H4 (cell line): ENCODE measurements at regions not wholly inside any gene's neighbourhood (a gene's known extent, or its start where the extent isn't known, plus 50 kb on each side); places are given as distances from the start of the nearest gene placed in this dataset.
"Not testable (repeated sequence)": the region's sequence is repeated elsewhere in the genome, so short reads cannot be mapped to it uniquely, and the experiment has no call there.

Experiments
- DNase-seq: peaks from one replicate; pipeline ENCODE4 v3.0.0-alpha.2; 2015; ENCODE audit warnings: low spot score

- DNase-seq = no peak
Observed at GRCh38 chr4:61004651-61005170, 195.4 kb upstream of the ADGRL3 start.

- no peak for DNase-seq
Observed at GRCh38 chr4:61011051-61011450, 189.1 kb upstream of the ADGRL3 start.

- DNase-seq = not testable (repeated sequence)
Observed at GRCh38 chr4:61011936-61012335, 188.2 kb upstream of the ADGRL3 start.

DNA sequence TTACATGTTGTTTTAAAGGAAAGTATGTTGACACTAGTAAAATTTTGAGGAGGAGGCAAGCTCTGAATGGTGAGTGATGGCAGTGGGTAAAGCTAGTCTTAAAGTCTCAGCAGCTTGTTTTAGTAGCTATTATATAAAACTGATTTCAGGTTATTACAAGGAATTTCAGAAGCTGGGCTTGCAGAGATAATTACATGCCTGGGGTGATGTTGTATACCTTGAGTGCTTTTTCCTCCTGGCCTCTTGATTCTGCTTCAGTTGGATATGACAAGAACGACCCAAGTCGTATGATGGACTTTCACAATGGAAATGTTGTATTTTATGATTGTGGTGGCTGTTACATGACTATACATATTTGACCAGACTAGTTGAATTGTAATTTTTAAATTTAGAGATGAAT, 175.5 kb upstream of the ADGRL3 start:
- no peak for DNase-seq

GRCh38 chr4:61027939-61028338, 172.2 kb upstream of the ADGRL3 start:
- DNase-seq = no peak

- DNase-seq = no peak
Observed at GRCh38 chr4:61036071-61036684, 163.9 kb upstream of the ADGRL3 start.

DNA sequence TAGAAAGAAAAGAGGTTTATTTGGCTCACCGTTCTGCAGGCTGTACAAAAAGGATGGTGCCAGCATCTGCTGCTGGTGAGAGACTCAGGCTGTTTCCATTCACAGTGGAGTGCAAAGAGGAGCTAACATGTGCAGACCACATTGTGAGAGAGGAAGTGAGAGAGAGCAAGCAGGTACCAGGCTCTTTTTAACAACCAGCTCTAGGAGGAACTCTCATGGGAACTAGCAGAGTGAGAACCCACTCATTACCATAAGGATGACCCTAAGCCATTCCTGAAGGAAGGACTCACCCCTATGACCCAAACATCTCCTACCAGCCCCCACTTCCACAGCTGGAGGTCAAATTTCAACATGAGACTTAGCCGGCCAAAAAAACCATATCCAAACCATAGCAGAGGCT, 158.6 kb upstream of the ADGRL3 start:
- DNase-seq = no peak

DNA sequence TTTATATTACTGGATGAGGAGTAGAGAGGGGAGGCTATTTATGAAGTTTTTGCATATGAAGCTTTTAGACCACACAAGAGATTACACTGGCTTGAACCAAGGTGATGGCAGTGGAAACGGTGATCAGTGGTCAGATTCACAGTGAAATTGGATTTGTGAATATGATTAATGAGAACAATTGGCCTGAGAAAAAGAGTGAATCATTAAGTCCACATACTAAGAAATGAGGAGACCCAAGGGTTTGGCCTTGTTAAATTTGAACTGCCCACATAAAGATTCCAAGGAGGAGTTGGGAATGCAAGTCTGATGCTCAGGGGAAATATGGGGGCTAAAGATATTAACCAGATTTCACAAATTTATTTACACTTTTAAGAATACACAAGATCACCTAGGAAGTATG, 155.3 kb upstream of the ADGRL3 start:
- DNase-seq = no peak

DNA sequence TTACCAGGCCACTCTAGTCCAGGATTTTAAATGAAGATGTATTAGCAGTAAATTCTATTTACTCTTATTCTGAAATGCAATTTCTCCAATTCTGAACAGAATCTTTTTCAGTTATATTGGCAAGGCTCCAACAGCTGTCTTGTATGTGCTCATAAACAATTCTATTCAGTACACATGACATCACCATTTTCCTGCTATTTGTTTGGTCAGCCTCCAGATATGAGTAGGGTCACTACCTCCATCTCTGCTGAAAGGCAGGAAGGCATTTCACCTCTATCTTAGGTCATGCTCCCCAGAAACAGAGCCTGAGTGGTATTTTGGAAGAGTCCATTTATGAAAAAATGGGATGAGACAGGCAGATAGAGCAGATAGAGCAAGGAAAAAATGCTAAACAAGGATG, 151.1 kb upstream of the ADGRL3 start:
- no peak for DNase-seq

DNA sequence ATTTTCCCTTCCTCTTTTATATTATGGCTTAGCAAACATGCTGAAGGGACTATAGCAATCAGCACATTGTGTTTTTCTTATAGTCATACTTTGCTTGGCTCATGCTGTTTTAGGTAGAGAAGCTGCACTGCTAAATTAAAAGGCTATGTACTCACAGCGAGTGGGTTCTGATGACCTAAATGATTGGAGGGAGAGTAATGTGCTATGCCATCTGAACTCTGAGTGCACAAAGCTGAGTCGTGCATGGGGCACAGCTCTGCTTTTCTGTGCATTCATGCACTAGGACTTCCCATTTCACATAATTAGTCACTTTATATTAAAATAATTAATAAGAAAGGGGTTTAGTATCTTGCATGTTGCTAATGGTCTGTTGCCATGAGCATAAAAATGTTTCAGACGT, 132.7 kb upstream of the ADGRL3 start:
- no peak for DNase-seq

DNA sequence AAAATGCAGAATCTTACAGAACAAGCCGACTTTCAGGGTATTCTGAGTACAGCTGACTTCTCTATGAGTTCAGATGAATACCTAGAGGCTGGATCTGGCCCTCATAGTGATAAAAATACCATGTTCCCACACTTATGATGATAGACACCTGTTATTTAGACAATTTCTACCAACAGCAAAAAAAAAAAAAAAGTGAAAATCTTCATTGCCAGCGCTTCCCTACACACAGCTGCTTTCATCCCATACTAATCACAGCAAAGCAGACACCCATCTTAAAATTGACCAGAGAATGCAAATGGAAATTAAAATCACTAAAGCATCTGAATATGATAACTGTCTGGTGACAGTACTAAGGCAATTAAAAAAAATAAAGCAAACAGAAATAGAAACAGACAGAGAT, 132.1 kb upstream of the ADGRL3 start:
- no peak for DNase-seq

DNA sequence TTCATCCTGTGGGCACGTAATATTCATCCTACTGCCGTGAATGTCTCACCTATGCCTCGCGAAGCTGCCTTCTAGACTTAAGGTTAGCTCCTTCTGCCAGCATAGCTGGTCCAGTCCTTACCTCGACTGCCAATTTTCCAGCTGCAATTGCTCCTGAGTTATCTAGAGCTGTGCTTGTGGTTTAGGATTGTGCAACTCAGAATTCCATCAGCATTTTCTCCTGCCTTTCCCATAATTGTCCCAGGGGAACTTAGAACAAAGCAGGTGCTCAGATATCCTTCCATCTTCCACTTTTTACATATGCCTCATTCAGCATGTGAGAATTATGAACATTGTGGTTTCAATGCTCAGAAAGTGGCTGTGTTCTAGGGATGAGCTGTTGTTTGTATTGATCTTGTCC, 131.4 kb upstream of the ADGRL3 start:
- DNase-seq = peak; percentile 30

GRCh38 chr4:61070269-61070668, 129.9 kb upstream of the ADGRL3 start:
- no peak for DNase-seq

DNA sequence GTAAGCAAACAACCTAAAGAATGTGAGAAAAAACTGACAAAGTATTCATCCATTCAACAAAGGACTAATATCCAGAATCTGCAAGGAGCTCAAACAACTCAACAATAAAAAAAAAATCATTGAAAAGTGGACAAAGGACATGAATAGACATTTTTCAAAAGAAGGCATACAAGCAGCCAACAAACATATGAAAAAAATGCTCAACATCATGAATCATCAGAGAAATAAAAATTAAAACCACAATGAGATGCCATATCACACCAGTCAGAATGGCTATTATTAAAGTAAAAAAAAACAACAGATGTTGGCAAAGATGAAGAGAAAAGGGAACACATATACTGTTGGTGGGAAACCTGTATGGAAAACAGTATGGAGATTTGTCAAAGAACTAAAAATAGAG, 120.7 kb upstream of the ADGRL3 start:
- DNase-seq = no peak

- DNase-seq = no peak
Observed at GRCh38 chr4:61079976-61080375, 120.2 kb upstream of the ADGRL3 start.

- DNase-seq = no peak
Observed at GRCh38 chr4:61085534-61085933, 114.6 kb upstream of the ADGRL3 start.

- DNase-seq = no peak
Observed at GRCh38 chr4:61086357-61086756, 113.8 kb upstream of the ADGRL3 start.

GRCh38 chr4:61086979-61087378, 113.1 kb upstream of the ADGRL3 start:
- DNase-seq = no peak

DNA sequence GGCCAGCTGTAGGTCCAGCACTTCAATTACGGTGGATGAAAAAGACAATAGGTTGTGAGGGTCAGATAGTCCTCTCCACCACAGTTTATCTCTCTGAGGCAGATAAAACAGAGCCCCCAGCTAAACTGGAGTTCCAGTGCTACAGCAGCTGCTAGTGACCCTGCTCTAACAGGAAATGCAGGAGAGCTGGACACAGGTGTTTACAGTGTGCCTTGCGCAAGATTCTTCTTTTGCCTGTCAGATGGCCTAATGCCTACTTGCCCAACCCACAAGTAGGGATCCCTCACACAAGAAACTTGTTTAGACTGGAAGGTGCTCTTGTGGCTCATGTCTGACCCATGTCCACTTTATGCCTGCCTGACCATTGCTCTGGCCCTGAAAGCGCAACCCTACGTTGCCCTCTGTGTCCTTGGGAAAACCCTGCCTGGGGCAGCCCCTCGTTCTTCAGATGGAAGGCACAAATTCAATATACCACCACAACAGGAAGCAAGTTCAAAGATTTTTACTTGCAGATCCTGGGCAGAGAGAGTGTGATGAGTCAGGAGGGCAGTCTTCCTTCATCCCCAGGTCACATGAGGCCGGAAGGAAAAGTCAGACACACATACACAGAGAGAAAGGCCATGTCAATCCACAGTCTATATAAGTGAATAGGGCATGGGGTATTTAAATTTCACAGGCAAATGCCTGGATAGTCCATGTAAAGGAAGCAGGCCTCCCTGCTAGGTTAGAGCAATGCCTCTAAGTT, 105.1 kb upstream of the ADGRL3 start:
- DNase-seq = no peak

GRCh38 chr4:61128682-61129081, 71.4 kb upstream of the ADGRL3 start:
- no peak for DNase-seq

GRCh38 chr4:61129971-61130370, 70.2 kb upstream of the ADGRL3 start:
- DNase-seq = no peak

GRCh38 chr4:61143461-61143860, 56.7 kb upstream of the ADGRL3 start:
- no peak for DNase-seq

GRCh38 chr4:61149278-61149677, 50.8 kb upstream of the ADGRL3 start:
- DNase-seq = no peak
